ENCODE measurements at regions not wholly inside any gene's neighbourhood (a gene's known extent, or its start where the extent isn't known, plus 50 kb on each side); places are given as distances from the start of the nearest gene placed in this dataset.

GRCh38 chr20:48461091-48461734, 366.6 kb downstream of the PREX1 start:
- H3K4me3 ChIP-seq (ENCODE audit: low read depth in 1 of 2, low read length in 2 of 2), result no peak overlapping the region
- no peak overlapping the region for H3K27ac ChIP-seq (ENCODE audit: low read length)
- H3K9me3 ChIP-seq (ENCODE audit: control insufficient read depth in 1 of 2, low read length in 2 of 2), result no peaks in the 10 kb centered on the region
- no peaks in the 10 kb centered on the region for H3K27me3 ChIP-seq (ENCODE audit: low read depth, low read length)
- H3K4me1 ChIP-seq (ENCODE audit: control insufficient read depth in 1 of 2, insufficient read depth in 2 of 2, low read length in 2 of 2), result no peaks in the 10 kb centered on the region
- H3K36me3 ChIP-seq (ENCODE audit: control insufficient read depth in 1 of 2, insufficient read depth in 2 of 2, low read length in 2 of 2), result no peaks in the 10 kb centered on the region

GRCh38 chr20:48460681-48461080, 367.1 kb downstream of the PREX1 start:
- no peaks in the 10 kb centered on the region for H3K36me3 ChIP-seq (ENCODE audit: control insufficient read depth in 1 of 2, insufficient read depth in 2 of 2, low read length in 2 of 2)
- no peaks in the 10 kb centered on the region for H3K9me3 ChIP-seq (ENCODE audit: control insufficient read depth in 1 of 2, low read length in 2 of 2)
- no peaks in the 10 kb centered on the region for H3K4me1 ChIP-seq (ENCODE audit: control insufficient read depth in 1 of 2, insufficient read depth in 2 of 2, low read length in 2 of 2)
- no peaks in the 10 kb centered on the region for H3K27me3 ChIP-seq (ENCODE audit: low read depth, low read length)
- H3K4me3 ChIP-seq (ENCODE audit: low read depth in 1 of 2, low read length in 2 of 2), result no peak overlapping the region
- H3K27ac ChIP-seq (ENCODE audit: low read length), result no peak overlapping the region

- no peaks in the 10 kb centered on the region for H3K4me1 ChIP-seq (ENCODE audit: control insufficient read depth in 1 of 2, insufficient read depth in 2 of 2, low read length in 2 of 2)
- H3K27me3 ChIP-seq (ENCODE audit: low read depth, low read length), result no peaks in the 10 kb centered on the region
- no peaks in the 10 kb centered on the region for H3K9me3 ChIP-seq (ENCODE audit: control insufficient read depth in 1 of 2, low read length in 2 of 2)
- no peaks in the 10 kb centered on the region for H3K36me3 ChIP-seq (ENCODE audit: control insufficient read depth in 1 of 2, insufficient read depth in 2 of 2, low read length in 2 of 2)
- no peak overlapping the region for H3K4me3 ChIP-seq (ENCODE audit: low read depth in 1 of 2, low read length in 2 of 2)
- H3K27ac ChIP-seq (ENCODE audit: low read length), result no peak overlapping the region
Observed at GRCh38 chr20:48459722-48460395, 367.9 kb downstream of the PREX1 start.

GRCh38 chr20:48458601-48459385, 369.0 kb downstream of the PREX1 start:
- Histone ChIP-seq H3K9me3 (ENCODE audit: control insufficient read depth in 1 of 2, low read length in 2 of 2) (no peaks in the 10 kb centered on the region), H3K27ac (ENCODE audit: low read length) (no peak overlapping the region), H3K36me3 (ENCODE audit: control insufficient read depth in 1 of 2, insufficient read depth in 2 of 2, low read length in 2 of 2) (no peaks in the 10 kb centered on the region), H3K27me3 (ENCODE audit: low read depth, low read length) (no peaks in the 10 kb centered on the region), H3K4me3 (ENCODE audit: low read depth in 1 of 2, low read length in 2 of 2) (no peak overlapping the region), H3K4me1 (ENCODE audit: control insufficient read depth in 1 of 2, insufficient read depth in 2 of 2, low read length in 2 of 2) (no peaks in the 10 kb centered on the region)

- no peaks in the 10 kb centered on the region for H3K36me3 ChIP-seq (ENCODE audit: control insufficient read depth in 1 of 2, insufficient read depth in 2 of 2, low read length in 2 of 2)
- no peaks in the 10 kb centered on the region for H3K9me3 ChIP-seq (ENCODE audit: control insufficient read depth in 1 of 2, low read length in 2 of 2)
- no peak overlapping the region for H3K4me3 ChIP-seq (ENCODE audit: low read depth in 1 of 2, low read length in 2 of 2)
- H3K27ac ChIP-seq (ENCODE audit: low read length), result no peak overlapping the region
- H3K27me3 ChIP-seq (ENCODE audit: low read depth, low read length), result no peaks in the 10 kb centered on the region
- no peaks in the 10 kb centered on the region for H3K4me1 ChIP-seq (ENCODE audit: control insufficient read depth in 1 of 2, insufficient read depth in 2 of 2, low read length in 2 of 2)
Observed at GRCh38 chr20:48458003-48458377, 369.8 kb downstream of the PREX1 start.

- no peaks in the 10 kb centered on the region for H3K36me3 ChIP-seq (ENCODE audit: control insufficient read depth in 1 of 2, insufficient read depth in 2 of 2, low read length in 2 of 2)
- no peaks in the 10 kb centered on the region for H3K9me3 ChIP-seq (ENCODE audit: control insufficient read depth in 1 of 2, low read length in 2 of 2)
- H3K27me3 ChIP-seq (ENCODE audit: low read depth, low read length), result no peaks in the 10 kb centered on the region
- H3K27ac ChIP-seq (ENCODE audit: low read length), result no peak overlapping the region
- H3K4me1 ChIP-seq (ENCODE audit: control insufficient read depth in 1 of 2, insufficient read depth in 2 of 2, low read length in 2 of 2), result no peaks in the 10 kb centered on the region
- no peak overlapping the region for H3K4me3 ChIP-seq (ENCODE audit: low read depth in 1 of 2, low read length in 2 of 2)
Observed at GRCh38 chr20:48457193-48458002, 370.4 kb downstream of the PREX1 start.

- Histone ChIP-seq H3K9me3 (ENCODE audit: control insufficient read depth in 1 of 2, low read length in 2 of 2) (no peaks in the 10 kb centered on the region), H3K27ac (ENCODE audit: low read length) (no peak overlapping the region), H3K4me1 (ENCODE audit: control insufficient read depth in 1 of 2, insufficient read depth in 2 of 2, low read length in 2 of 2) (no peaks in the 10 kb centered on the region), H3K27me3 (ENCODE audit: low read depth, low read length) (no peaks in the 10 kb centered on the region), H3K36me3 (ENCODE audit: control insufficient read depth in 1 of 2, insufficient read depth in 2 of 2, low read length in 2 of 2) (no peaks in the 10 kb centered on the region), H3K4me3 (ENCODE audit: low read depth in 1 of 2, low read length in 2 of 2) (no peak overlapping the region)
Observed at GRCh38 chr20:48456366-48457192, 371.2 kb downstream of the PREX1 start.

- Histone ChIP-seq H3K36me3 (ENCODE audit: control insufficient read depth in 1 of 2, insufficient read depth in 2 of 2, low read length in 2 of 2) (no peaks in the 10 kb centered on the region), H3K4me1 (ENCODE audit: control insufficient read depth in 1 of 2, insufficient read depth in 2 of 2, low read length in 2 of 2) (no peaks in the 10 kb centered on the region), H3K9me3 (ENCODE audit: control insufficient read depth in 1 of 2, low read length in 2 of 2) (no peaks in the 10 kb centered on the region), H3K27ac (ENCODE audit: low read length) (no peak overlapping the region), H3K27me3 (ENCODE audit: low read depth, low read length) (no peaks in the 10 kb centered on the region), H3K4me3 (ENCODE audit: low read depth in 1 of 2, low read length in 2 of 2) (no peak overlapping the region)
Observed at GRCh38 chr20:48455651-48456365, 372.0 kb downstream of the PREX1 start.

GRCh38 chr20:48454671-48455490, 372.9 kb downstream of the PREX1 start:
- H3K27ac ChIP-seq (ENCODE audit: low read length), result no peak overlapping the region
- no peaks in the 10 kb centered on the region for H3K9me3 ChIP-seq (ENCODE audit: control insufficient read depth in 1 of 2, low read length in 2 of 2)
- H3K4me3 ChIP-seq (ENCODE audit: low read depth in 1 of 2, low read length in 2 of 2), result no peak overlapping the region
- H3K36me3 ChIP-seq (ENCODE audit: control insufficient read depth in 1 of 2, insufficient read depth in 2 of 2, low read length in 2 of 2), result no peaks in the 10 kb centered on the region
- H3K4me1 ChIP-seq (ENCODE audit: control insufficient read depth in 1 of 2, insufficient read depth in 2 of 2, low read length in 2 of 2), result no peaks in the 10 kb centered on the region
- H3K27me3 ChIP-seq (ENCODE audit: low read depth, low read length), result no peaks in the 10 kb centered on the region

Measured in muscle layer of duodenum (tissue), 2 donors.